Common myeloid progenitor, CD34-positive (primary cell): ENCODE measurements at regions not wholly inside any gene's neighbourhood (a gene's known extent, or its start where the extent isn't known, plus 50 kb on each side); places are given as distances from the start of the nearest gene placed in this dataset.

Source experiments
- CTCF ChIA-PET: fragments of 350-600 bp; sonication (Branson Sonifier 250); formaldehyde crosslinking; loops from one replicate; lab custom pipeline; 2021; ENCODE audit warnings: antibody characterized with exemption; lab: Charles Lee
- POLR2A ChIA-PET: fragments of 350-600 bp; sonication (Branson Sonifier 250); formaldehyde crosslinking; loops from one replicate; lab custom pipeline; 2021; ENCODE audit warnings: antibody characterized with exemption; lab: Charles Lee
- DNase-seq, 3 donors: peaks; one replicate each; pipeline versions ENCODE4 v3.0.0 to v3.0.0-alpha.2; 2013
- H3K27ac ChIP-seq, 2 experiments: 1 replicate in 1 of 2; 2 replicates in 1 of 2; pipeline ENCODE4 v1.7.0; 2013; ENCODE audit warnings: inconsistent platforms in 2 of 2, low read length in 2 of 2, mild to moderate bottlenecking in 2 of 2, low read depth in 1 of 2, moderate library complexity in 1 of 2; ENCODE audit not compliant: severe bottlenecking in 2 of 2, insufficient read depth in 1 of 2, poor library complexity in 1 of 2
- H3K27me3 ChIP-seq, 5 experiments: replicated peaks in 2 of 5; 1 replicate in 3 of 5; 2 replicates in 2 of 5; pipeline versions ENCODE4 v1.6.1 to v1.7.0; 2013; ENCODE audit warnings: low read length in 4 of 5, mild to moderate bottlenecking in 2 of 5, moderate library complexity in 2 of 5, inconsistent platforms in 1 of 5; ENCODE audit not compliant: insufficient read depth in 5 of 5, control insufficient read depth in 4 of 5
- H3K36me3 ChIP-seq, 4 experiments: 1 replicate in 2 of 4; 2 replicates in 2 of 4; pipeline versions ENCODE4 v1.6.1 to v1.7.0; 2013; ENCODE audit warnings: low read length in 3 of 4, control low read depth in 1 of 4, mild to moderate bottlenecking in 1 of 4; ENCODE audit not compliant: control insufficient read depth in 4 of 4, insufficient read depth in 4 of 4
- H3K4me1 ChIP-seq, 4 experiments: 1 replicate in 3 of 4; 2 replicates in 1 of 4; pipeline versions ENCODE4 v1.6.1 to v1.7.1; 2013; ENCODE audit warnings: low read length in 3 of 4, mild to moderate bottlenecking in 3 of 4, control low read depth in 1 of 4, inconsistent platforms in 1 of 4, moderate library complexity in 1 of 4; ENCODE audit not compliant: control insufficient read depth in 4 of 4, insufficient read depth in 4 of 4; ENCODE audit errors: control extremely low read depth in 1 of 4
- H3K4me3 ChIP-seq, 7 experiments: 1 replicate in 4 of 7; 2 replicates in 3 of 7; pipeline versions ENCODE4 v1.5.1 to v1.7.0; 2013; ENCODE audit warnings: mild to moderate bottlenecking in 7 of 7, low read length in 6 of 7, moderate library complexity in 6 of 7, inconsistent platforms in 2 of 7, low read depth in 2 of 7, control low read depth in 1 of 7; ENCODE audit not compliant: insufficient read depth in 4 of 7, control insufficient read depth in 1 of 7; ENCODE audit errors: extremely low read depth in 1 of 7
- H3K9me3 ChIP-seq, 5 experiments: 1 replicate in 4 of 5; 2 replicates in 1 of 5; pipeline versions ENCODE4 v1.6.1 to v1.7.1; 2013; ENCODE audit warnings: low read length in 4 of 5, mild to moderate bottlenecking in 2 of 5, inconsistent platforms in 1 of 5, low read depth in 1 of 5, moderate library complexity in 1 of 5; ENCODE audit not compliant: control insufficient read depth in 4 of 5, insufficient read depth in 2 of 5; ENCODE audit errors: control extremely low read depth in 1 of 5
- WGBS: methylation state at CpG from one replicate; pipeline ENCODE4 v1.1.5; 2013; ENCODE audit not compliant: insufficient coverage; 5-methylcytosine and 5-hydroxymethylcytosine counted together

GRCh38 chrX:66915893-66916292 lies 277.0 kb upstream of the EDA2R start:
- Histone ChIP-seq H3K36me3 (no peaks in the 10 kb centered on the region), H3K27ac (no peak overlapping the region), H3K9me3 (no peaks in the 10 kb centered on the region), H3K4me3 (no peak overlapping the region), H3K27me3 (no peaks in the 10 kb centered on the region), H3K4me1 (peaks cover 0 to 4% (median 1%) of the 10 kb centered on the region in 4 experiments)
- POLR2A ChIA-PET: no interaction called here
- WGBS: 56% methylated on average over 2 of the region's 2 CpGs
- CTCF ChIA-PET: no interaction called here
- DNase-seq: no peak

GRCh38 chrX:66914080-66914479 lies 275.2 kb upstream of the EDA2R start:
- Histone ChIP-seq H3K36me3 (no peaks in the 10 kb centered on the region), H3K27ac (peak overlapping the region in 1 of 2 experiments; percentile 50), H3K4me1 (peaks cover 0 to 4% (median 1%) of the 10 kb centered on the region in 4 experiments), H3K4me3 (no peak overlapping the region), H3K9me3 (no peaks in the 10 kb centered on the region), H3K27me3 (no peaks in the 10 kb centered on the region)
- peak; percentile 79 to 92 (median 86) for DNase-seq
- ChIA-PET CTCF (no interaction called here), POLR2A (no interaction called here)
- 25% methylated on average over 4 of the region's 6 CpGs for WGBS

- no peak overlapping the region for H3K27ac ChIP-seq
- H3K27me3 ChIP-seq: no peaks in the 10 kb centered on the region
- no peak overlapping the region for H3K4me3 ChIP-seq
- H3K9me3 ChIP-seq: no peaks in the 10 kb centered on the region
- peaks cover 0 to 4% (median 1%) of the 10 kb centered on the region in 4 experiments for H3K4me1 ChIP-seq
- ChIA-PET POLR2A (interaction anchor here (0.6 kb wide), 1 partner anchor 133 kb away, joined by 3 read pairs; no protein-coding TSS in a partner anchor), CTCF (no interaction called here)
- no peak for DNase-seq
- H3K36me3 ChIP-seq: no peaks in the 10 kb centered on the region
- WGBS: 65% methylated on average over 2 of the region's 2 CpGs
These were observed 273.5 kb upstream of the EDA2R start for GRCh38 chrX:66912417-66912816.

GRCh38 chrX:66902081-66902480 lies 263.2 kb upstream of the EDA2R start:
- no peak overlapping the region for H3K4me3 ChIP-seq
- H3K27me3 ChIP-seq: peaks cover 0 to 4% (median 0%) of the 10 kb centered on the region in 5 experiments
- no peak for DNase-seq
- H3K9me3 ChIP-seq: no peaks in the 10 kb centered on the region
- no peak overlapping the region for H3K27ac ChIP-seq
- POLR2A ChIA-PET: no interaction called here
- no peaks in the 10 kb centered on the region for H3K4me1 ChIP-seq
- 90% methylated on average over 2 of the region's 4 CpGs for WGBS
- no peaks in the 10 kb centered on the region for H3K36me3 ChIP-seq
- CTCF ChIA-PET: no interaction called here

GRCh38 chrX:66900886-66901285 lies 262.0 kb upstream of the EDA2R start:
- H3K27me3 ChIP-seq: peaks cover 0 to 6% (median 0%) of the 10 kb centered on the region in 5 experiments
- H3K36me3 ChIP-seq: no peaks in the 10 kb centered on the region
- POLR2A ChIA-PET: no interaction called here
- no peaks in the 10 kb centered on the region for H3K4me1 ChIP-seq
- CTCF ChIA-PET: no interaction called here
- H3K4me3 ChIP-seq: no peak overlapping the region
- H3K9me3 ChIP-seq: no peaks in the 10 kb centered on the region
- DNase-seq: no peak
- H3K27ac ChIP-seq: no peak overlapping the region

- POLR2A ChIA-PET: no interaction called here
- no peak for DNase-seq
- WGBS: no CpG with 5 or more reads among the region's 2 CpGs
- H3K27ac ChIP-seq: no peak overlapping the region
- H3K4me1 ChIP-seq: no peaks in the 10 kb centered on the region
- H3K36me3 ChIP-seq: no peaks in the 10 kb centered on the region
- no peak overlapping the region for H3K4me3 ChIP-seq
- peaks cover 0 to 2% (median 0%) of the 10 kb centered on the region in 5 experiments for H3K27me3 ChIP-seq
- H3K9me3 ChIP-seq: no peaks in the 10 kb centered on the region
- CTCF ChIA-PET: no interaction called here
These were observed 253.1 kb upstream of the EDA2R start for GRCh38 chrX:66892004-66892403.

GRCh38 chrX:66889418-66889817 lies 250.5 kb upstream of the EDA2R start:
- Histone ChIP-seq H3K27me3 (no peaks in the 10 kb centered on the region), H3K4me3 (no peak overlapping the region), H3K9me3 (no peaks in the 10 kb centered on the region), H3K27ac (no peak overlapping the region), H3K4me1 (no peaks in the 10 kb centered on the region), H3K36me3 (no peaks in the 10 kb centered on the region)
- POLR2A ChIA-PET: no interaction called here
- no peak for DNase-seq
- CTCF ChIA-PET: no interaction called here
- WGBS: no CpG with 5 or more reads among the region's 2 CpGs
